Upper lobe of right lung (tissue), 1 donor: ENCODE measurements at regions not wholly inside any gene's neighbourhood (a gene's known extent, or its start where the extent isn't known, plus 50 kb on each side); places are given as distances from the start of the nearest gene placed in this dataset.
"Not testable (repeated sequence)": the region's sequence is repeated elsewhere in the genome, so short reads cannot be mapped to it uniquely, and the experiment has no call there.

ENCODE experiments used
- ATAC-seq: fragments of 200-7000 bp; cut with Tn5 transposase; one replicate; pipeline ENCODE4 v1.9.1; 2020; ENCODE audit warnings: mild to moderate bottlenecking, moderate library complexity
- DNase-seq: peaks from one replicate; pipeline ENCODE4 v3.0.0-alpha.2; 2020
- H3K27ac ChIP-seq: fragments of 200-600 bp; one replicate; pipeline ENCODE4 v1.8.0; 2022
- H3K27me3 ChIP-seq: fragments of 200-600 bp; one replicate; pipeline ENCODE4 v1.8.0; 2022; ENCODE audit warnings: mild to moderate bottlenecking
- H3K36me3 ChIP-seq: fragments of 200-600 bp; one replicate; pipeline ENCODE4 v1.8.0; 2022
- H3K4me1 ChIP-seq: fragments of 200-600 bp; one replicate; pipeline ENCODE4 v1.8.0; 2022
- H3K4me3 ChIP-seq: fragments of 200-600 bp; one replicate; pipeline ENCODE4 v1.8.0; 2022; ENCODE audit warnings: mild to moderate bottlenecking
- H3K9me3 ChIP-seq: fragments of 200-600 bp; one replicate; pipeline ENCODE4 v1.8.0; 2022
- intact Hi-C: fragments of 100-400 bp; cut with DNase I; formaldehyde crosslinking; loops from one replicate; pipeline ENCODE4 v1.11.0; 2022
- TF ChIP-seq, protein P1 (sequence below): fragments of 200-600 bp; IDR thresholded peaks from one replicate; pipeline ENCODE4 v1.8.0; 2022; ENCODE audit warnings: antibody characterized with exemption
- donor health status: DM: no; HTN: yes; CAD: no; lungs with severe emphysema.

DNA sequence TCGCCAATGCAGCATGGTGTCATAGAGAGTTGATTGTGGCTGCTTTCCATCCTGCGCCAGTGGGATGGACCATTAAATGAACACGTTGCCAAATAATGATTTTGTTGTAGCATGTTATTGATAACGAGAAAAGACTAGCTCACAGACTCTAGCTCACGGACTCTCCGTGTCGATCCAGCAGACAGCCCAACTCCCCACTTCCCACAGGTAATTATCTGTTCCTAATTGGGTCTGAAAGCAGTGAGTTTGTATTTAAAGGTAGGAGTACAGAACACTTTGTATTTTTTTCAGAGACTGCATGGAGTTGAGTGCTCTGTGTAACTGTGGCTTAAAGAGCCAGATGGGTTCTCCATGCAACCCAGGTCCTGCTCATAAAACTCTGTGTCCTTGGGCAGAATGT, 1250.5 kb downstream of the TYW1 start:
- no peaks in the 10 kb centered on the region for H3K36me3 ChIP-seq
- H3K4me1 ChIP-seq, result no peaks in the 10 kb centered on the region
- intact Hi-C loops, result no loop called here
- H3K27ac ChIP-seq, result no peak overlapping the region
- no peak overlapping the region for H3K4me3 ChIP-seq
- TF ChIP-seq, protein P1, sequence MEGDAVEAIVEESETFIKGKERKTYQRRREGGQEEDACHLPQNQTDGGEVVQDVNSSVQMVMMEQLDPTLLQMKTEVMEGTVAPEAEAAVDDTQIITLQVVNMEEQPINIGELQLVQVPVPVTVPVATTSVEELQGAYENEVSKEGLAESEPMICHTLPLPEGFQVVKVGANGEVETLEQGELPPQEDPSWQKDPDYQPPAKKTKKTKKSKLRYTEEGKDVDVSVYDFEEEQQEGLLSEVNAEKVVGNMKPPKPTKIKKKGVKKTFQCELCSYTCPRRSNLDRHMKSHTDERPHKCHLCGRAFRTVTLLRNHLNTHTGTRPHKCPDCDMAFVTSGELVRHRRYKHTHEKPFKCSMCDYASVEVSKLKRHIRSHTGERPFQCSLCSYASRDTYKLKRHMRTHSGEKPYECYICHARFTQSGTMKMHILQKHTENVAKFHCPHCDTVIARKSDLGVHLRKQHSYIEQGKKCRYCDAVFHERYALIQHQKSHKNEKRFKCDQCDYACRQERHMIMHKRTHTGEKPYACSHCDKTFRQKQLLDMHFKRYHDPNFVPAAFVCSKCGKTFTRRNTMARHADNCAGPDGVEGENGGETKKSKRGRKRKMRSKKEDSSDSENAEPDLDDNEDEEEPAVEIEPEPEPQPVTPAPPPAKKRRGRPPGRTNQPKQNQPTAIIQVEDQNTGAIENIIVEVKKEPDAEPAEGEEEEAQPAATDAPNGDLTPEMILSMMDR, result no peak
- DNase-seq (no peak), ATAC-seq (no peak)
- H3K9me3 ChIP-seq, result no peaks in the 10 kb centered on the region
- no peaks in the 10 kb centered on the region for H3K27me3 ChIP-seq

DNA sequence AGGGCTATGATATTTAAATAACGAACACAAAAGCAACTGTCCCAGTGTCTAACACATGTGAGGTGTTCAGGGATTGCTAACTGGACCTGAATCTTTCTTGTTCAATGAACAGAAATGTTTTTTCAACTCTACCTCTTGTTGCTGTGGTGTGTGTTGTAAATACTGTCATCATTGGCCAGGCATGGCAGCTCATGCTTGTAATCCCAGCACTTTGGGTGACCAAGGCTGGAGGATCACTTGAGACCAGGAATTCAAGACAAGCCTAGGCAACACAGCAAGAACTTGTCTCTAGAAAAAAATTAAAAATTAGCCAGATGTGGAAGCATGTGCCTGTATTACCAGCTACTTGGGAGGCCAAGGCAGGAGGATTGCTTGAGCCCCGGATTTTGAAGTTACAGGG, 1250.9 kb downstream of the TYW1 start:
- H3K36me3 ChIP-seq, result no peaks in the 10 kb centered on the region
- H3K27me3 ChIP-seq, result no peaks in the 10 kb centered on the region
- H3K9me3 ChIP-seq, result no peaks in the 10 kb centered on the region
- ATAC-seq (no peak), DNase-seq (no peak)
- no peak overlapping the region for H3K27ac ChIP-seq
- H3K4me3 ChIP-seq, result no peak overlapping the region
- TF ChIP-seq, protein P1, result no peak
- H3K4me1 ChIP-seq, result no peaks in the 10 kb centered on the region
- intact Hi-C loops, result no loop called here

- no peaks in the 10 kb centered on the region for H3K36me3 ChIP-seq
- intact Hi-C loops, result no loop called here
- no peak overlapping the region for H3K27ac ChIP-seq
- no peak overlapping the region for H3K4me3 ChIP-seq
- no peaks in the 10 kb centered on the region for H3K4me1 ChIP-seq
- no peaks in the 10 kb centered on the region for H3K9me3 ChIP-seq
- ATAC-seq (no peak), DNase-seq (no peak)
- TF ChIP-seq, protein P1, result no peak
- no peaks in the 10 kb centered on the region for H3K27me3 ChIP-seq
Observed at GRCh38 chr7:68248973-68249372, 1252.3 kb downstream of the TYW1 start.

DNA sequence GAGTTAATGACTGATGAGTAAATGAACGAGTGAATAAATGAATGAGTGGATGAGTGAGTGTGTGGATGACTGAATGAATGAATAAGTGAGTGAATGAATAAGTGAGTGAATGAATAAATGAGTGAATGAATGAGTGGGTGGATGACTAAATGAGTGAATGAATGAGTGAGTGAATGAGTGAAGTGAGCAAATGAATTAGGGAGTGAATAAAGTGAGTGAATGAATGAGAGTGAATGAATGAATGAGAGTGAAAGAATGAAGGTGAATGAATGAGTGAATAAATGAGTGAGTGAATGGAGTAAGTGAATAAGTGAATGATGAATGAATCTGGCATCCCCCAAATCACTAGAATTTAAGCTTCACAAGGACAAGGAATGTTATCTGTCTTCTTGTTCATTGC, 1253.0 kb downstream of the TYW1 start:
- no peak for ATAC-seq
- TF ChIP-seq, protein P1, result no peak

GRCh38 chr7:68250143-68250542, 1253.5 kb downstream of the TYW1 start:
- intact Hi-C loops, result no loop called here
- TF ChIP-seq, protein P1, result no peak

More for the DNA sequence above, 1253.0 kb downstream of the TYW1 start:
- H3K4me1 ChIP-seq, result no peaks in the 10 kb centered on the region
- intact Hi-C loops, result no loop called here
- H3K27ac ChIP-seq, result no peak overlapping the region
- no peaks in the 10 kb centered on the region for H3K9me3 ChIP-seq
- H3K27me3 ChIP-seq, result no peaks in the 10 kb centered on the region
- no peak overlapping the region for H3K4me3 ChIP-seq
- DNase-seq, result no peak
- no peaks in the 10 kb centered on the region for H3K36me3 ChIP-seq

DNA sequence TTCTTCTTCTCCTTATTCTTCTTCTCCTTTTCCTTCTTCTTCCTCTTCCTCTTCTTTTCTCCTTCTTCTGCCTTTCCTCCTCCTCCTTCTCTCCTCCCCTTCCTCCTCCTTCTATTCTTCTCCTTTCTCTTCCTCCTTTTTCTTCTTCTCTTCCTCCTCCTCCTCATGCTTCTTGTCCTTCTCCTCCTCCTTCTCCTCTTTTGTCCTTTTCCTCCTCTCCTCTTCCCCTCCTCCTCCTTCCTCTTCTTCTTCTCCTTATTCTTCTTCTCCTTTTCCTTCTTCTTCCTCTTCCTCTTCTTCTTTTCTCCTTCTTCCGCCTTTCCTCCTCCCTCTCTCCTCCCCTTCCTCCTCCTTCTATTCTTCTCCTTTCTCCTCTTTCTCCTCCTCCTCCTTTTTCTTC, 1258.2 kb downstream of the TYW1 start:
- H3K27ac ChIP-seq, H3K36me3 ChIP-seq, DNase-seq, intact Hi-C loops, H3K27me3 ChIP-seq, H3K9me3 ChIP-seq, H3K4me3 ChIP-seq, H3K4me1 ChIP-seq, ATAC-seq: not testable (repeated sequence)

More at GRCh38 chr7:68250143-68250542, 1253.5 kb downstream of the TYW1 start:
- Histone ChIP-seq H3K4me1 (no peaks in the 10 kb centered on the region), H3K27me3 (no peaks in the 10 kb centered on the region), H3K27ac (no peak overlapping the region), H3K9me3 (no peaks in the 10 kb centered on the region), H3K4me3 (no peak overlapping the region), H3K36me3 (no peaks in the 10 kb centered on the region)
- DNase-seq, result no peak
- ATAC-seq, result no peak
